ENCODE measurements at regions not wholly inside any gene's neighbourhood (a gene's known extent, or its start where the extent isn't known, plus 50 kb on each side); places are given as distances from the start of the nearest gene placed in this dataset.

GRCh38 chr17:52476638-52477313 is 318.3 kb upstream of the CA10 start (continued):
- no peak for TF ChIP-seq ATF5 (CRISPR knock-in tag; IDR thresholded peaks at IDR 0.05; ENCODE audit: low read depth)

GRCh38 chr17:52470553-52470952 is 312.0 kb upstream of the CA10 start:
- H3K4me2 ChIP-seq (ENCODE audit: low read depth, low read length) = no peak overlapping the region
- intact Hi-C loops (cut with micrococcal nuclease; ENCODE audit: unreplicated experiment) (no loop called here), in situ Hi-C loops (cut with HindIII; ENCODE audit: extremely low pct_ligation_motif_present, low pct_unique_long_range_greater_than_20kb) (no loop called here)
- H4K20me1 ChIP-seq (ENCODE audit: insufficient read depth, low read length) = no peaks in the 10 kb centered on the region
- POLR2A ChIA-PET = no interaction called here
- H3K9ac ChIP-seq (ENCODE audit: insufficient read depth, low read depth, low read length) = no peak overlapping the region
- no TSS peak for BruUV-seq (replicated peaks)
- no peaks in the 10 kb centered on the region for H3K4me1 ChIP-seq (ENCODE audit: insufficient read depth, low read length)
- WGBS (ENCODE audit: low lambda C conversion rate) = 40% methylated on average over 2 of the region's 2 CpGs
- no peak for DNase-seq (ENCODE audit: low spot score)
- ATAC-seq = no peak
- no peak overlapping the region for H2AFZ ChIP-seq (ENCODE audit: low read length)
- no peak for TF ChIP-seq E2F5 (CRISPR knock-in tag; conservative IDR thresholded peaks at IDR 0.05)
- TF ChIP-seq ZC3H4 (CRISPR knock-in tag; IDR thresholded peaks at IDR 0.05; ENCODE audit: borderline replicate concordance) = no peak
- no peak for TF ChIP-seq CHD2 (IDR thresholded peaks at IDR 0.05; ENCODE audit: low read depth, low read length)
- no peak for TF ChIP-seq ZBTB37 (CRISPR knock-in tag; IDR thresholded peaks at IDR 0.05)
- TF ChIP-seq SCMH1 (CRISPR knock-in tag; IDR thresholded peaks at IDR 0.05; ENCODE audit: borderline replicate concordance) = no peak
- CTCF ChIA-PET (ENCODE audit: low intra/inter-chr PET ratio, low total read pairs) = no interaction called here
- peaks cover 86% of the 10 kb centered on the region for H3K9me3 ChIP-seq (ENCODE audit: low read length)
- no peaks in the 10 kb centered on the region for H3K79me2 ChIP-seq (ENCODE audit: insufficient read depth, low read length)
- H3K36me3 ChIP-seq (replicated peaks in 1 of 2; ENCODE audit: control insufficient read depth in 1 of 2, insufficient read depth in 2 of 2, low read length in 2 of 2) = no peaks in the 10 kb centered on the region
- no peak overlapping the region for H3K27ac ChIP-seq (ENCODE audit: extremely low read length, insufficient read depth, low read length)
- H3K27me3 ChIP-seq (ENCODE audit: control insufficient read depth in 1 of 2, insufficient read depth in 2 of 2, low read length in 2 of 2) = no peaks in the 10 kb centered on the region
- H3K4me3 ChIP-seq (replicated peaks in 1 of 3; ENCODE audit: insufficient read depth in 1 of 3, low read depth in 2 of 3, low read length in 3 of 3) = no peak overlapping the region
- no peak for FAIRE-seq

Data from HepG2 (cell line).